NOMO-1 treated with dmso at 0.1 percent for 144 hours (cell line): ENCODE measurements at regions not wholly inside any gene's neighbourhood (a gene's known extent, or its start where the extent isn't known, plus 50 kb on each side); places are given as distances from the start of the nearest gene placed in this dataset.
"Not testable (repeated sequence)": the region's sequence is repeated elsewhere in the genome, so short reads cannot be mapped to it uniquely, and the experiment has no call there.

Experiments used
- DNase-seq: peaks from one replicate; lab custom pipeline; 2025; ENCODE audit not compliant: unreplicated experiment; lab: John Stamatoyannopoulos, UW

GRCh38 chr10:83492004-83492403 is 647.3 kb upstream of the GHITM start:
- DNase-seq, result no peak

- no peak for DNase-seq
These were observed 626.6 kb upstream of the GHITM start for GRCh38 chr10:83512681-83513080.

- no peak for DNase-seq
These were observed 624.3 kb upstream of the GHITM start for GRCh38 chr10:83515001-83515400.

- DNase-seq, result no peak
These were observed 622.5 kb upstream of the GHITM start for GRCh38 chr10:83516788-83517187.

GRCh38 chr10:83517456-83517855 is 621.9 kb upstream of the GHITM start:
- DNase-seq, result no peak

- no peak for DNase-seq
These were observed 620.5 kb upstream of the GHITM start for GRCh38 chr10:83518779-83519178.

GRCh38 chr10:83520386-83520785 is 618.9 kb upstream of the GHITM start:
- DNase-seq, result not testable (repeated sequence)

- no peak for DNase-seq
These were observed 616.9 kb upstream of the GHITM start for GRCh38 chr10:83522456-83522855.

- no peak for DNase-seq
These were observed 616.4 kb upstream of the GHITM start for GRCh38 chr10:83522881-83523386.

- no peak for DNase-seq
These were observed 611.4 kb upstream of the GHITM start for GRCh38 chr10:83527934-83528333.

- DNase-seq, result no peak
These were observed 606.0 kb upstream of the GHITM start for GRCh38 chr10:83533290-83533689.

GRCh38 chr10:83536426-83536825 is 602.9 kb upstream of the GHITM start:
- no peak for DNase-seq

GRCh38 chr10:83538047-83538446 is 601.3 kb upstream of the GHITM start:
- DNase-seq, result no peak

- no peak for DNase-seq
These were observed 599.6 kb upstream of the GHITM start for GRCh38 chr10:83539528-83540308.

- no peak for DNase-seq
These were observed 598.3 kb upstream of the GHITM start for GRCh38 chr10:83541046-83541445.

GRCh38 chr10:83542774-83543411 is 596.4 kb upstream of the GHITM start:
- DNase-seq, result no peak

- DNase-seq, result no peak
These were observed 595.4 kb upstream of the GHITM start for GRCh38 chr10:83543691-83544462.

GRCh38 chr10:83545901-83546391 is 593.4 kb upstream of the GHITM start:
- DNase-seq, result no peak

- not testable (repeated sequence) for DNase-seq
These were observed 588.1 kb upstream of the GHITM start for GRCh38 chr10:83551190-83551589.

GRCh38 chr10:83553366-83553765 is 585.9 kb upstream of the GHITM start:
- no peak for DNase-seq

GRCh38 chr10:83555264-83555663 is 584.0 kb upstream of the GHITM start:
- DNase-seq, result no peak
